GM20431 (cell line): ENCODE measurements at regions not wholly inside any gene's neighbourhood (a gene's known extent, or its start where the extent isn't known, plus 50 kb on each side); places are given as distances from the start of the nearest gene placed in this dataset.

ENCODE experiments used
- in situ Hi-C: fragments of 300-500 bp; cut with MseI, MboI; formaldehyde crosslinking; loops from one replicate; pipeline ENCODE4 v1.15.0; 2020; ENCODE audit warnings: low sequenced_read_pairs; ENCODE audit not compliant: unreplicated experiment

- in situ Hi-C loops, result loop anchor here (10.0 to 25.0 kb wide), 2 partner anchors 369 to 547 kb away; no protein-coding TSS in a partner anchor
These were observed 121.5 kb upstream of the MCHR2 start for GRCh38 chr6:100115407-100116101.

GRCh38 chr6:100112855-100113508 lies 119.0 kb upstream of the MCHR2 start:
- in situ Hi-C loops, result loop anchor here (10.0 to 25.0 kb wide), 2 partner anchors 372 to 549 kb away; no protein-coding TSS in a partner anchor

- in situ Hi-C loops, result loop anchor here (25.0 kb wide), 1 partner anchor 556 kb away; no protein-coding TSS in a partner anchor
These were observed 112.0 kb upstream of the MCHR2 start for GRCh38 chr6:100105919-100106529.

- in situ Hi-C loops, result loop anchor here (25.0 kb wide), 1 partner anchor 557 kb away; no protein-coding TSS in a partner anchor
These were observed 111.1 kb upstream of the MCHR2 start for GRCh38 chr6:100105138-100105537.

- in situ Hi-C loops, result loop anchor here (25.0 kb wide), 1 partner anchor 558 kb away; no protein-coding TSS in a partner anchor
These were observed 109.9 kb upstream of the MCHR2 start for GRCh38 chr6:100103931-100104330.

GRCh38 chr6:100103194-100103593 lies 109.2 kb upstream of the MCHR2 start:
- in situ Hi-C loops, result loop anchor here (25.0 kb wide), 1 partner anchor 559 kb away; no protein-coding TSS in a partner anchor

- in situ Hi-C loops, result loop anchor here (25.0 kb wide), 1 partner anchor 561 kb away; no protein-coding TSS in a partner anchor
These were observed 107.6 kb upstream of the MCHR2 start for GRCh38 chr6:100101644-100102043.

- in situ Hi-C loops, result loop anchor here (25.0 kb wide), 1 partner anchor 562 kb away; no protein-coding TSS in a partner anchor
These were observed 106.8 kb upstream of the MCHR2 start for GRCh38 chr6:100100776-100101175.

- in situ Hi-C loops, result loop anchor here (25.0 kb wide), 1 partner anchor 563 kb away; no protein-coding TSS in a partner anchor
These were observed 105.4 kb upstream of the MCHR2 start for GRCh38 chr6:100099189-100100074.

- in situ Hi-C loops, result no loop called here
These were observed 102.9 kb upstream of the MCHR2 start for GRCh38 chr6:100096936-100097335.

- in situ Hi-C loops, result no loop called here
These were observed 102.3 kb upstream of the MCHR2 start for GRCh38 chr6:100096341-100096740.

- in situ Hi-C loops, result no loop called here
These were observed 99.4 kb upstream of the MCHR2 start for GRCh38 chr6:100093405-100093804.

GRCh38 chr6:100088009-100088408 lies 94.0 kb upstream of the MCHR2 start:
- in situ Hi-C loops, result no loop called here

GRCh38 chr6:100084991-100085364 lies 91.0 kb upstream of the MCHR2 start:
- in situ Hi-C loops, result no loop called here

GRCh38 chr6:100084316-100084990 lies 90.4 kb upstream of the MCHR2 start:
- in situ Hi-C loops, result no loop called here

GRCh38 chr6:100078509-100078908 lies 84.5 kb upstream of the MCHR2 start:
- in situ Hi-C loops, result no loop called here

GRCh38 chr6:100065348-100065747 lies 71.3 kb upstream of the MCHR2 start:
- in situ Hi-C loops, result no loop called here

- in situ Hi-C loops, result no loop called here
These were observed 68.6 kb upstream of the MCHR2 start for GRCh38 chr6:100062621-100063020.

- in situ Hi-C loops, result no loop called here
These were observed 63.9 kb upstream of the MCHR2 start for GRCh38 chr6:100057941-100058340.
